IMR-90 (cell line): ENCODE measurements at regions not wholly inside any gene's neighbourhood (a gene's known extent, or its start where the extent isn't known, plus 50 kb on each side); places are given as distances from the start of the nearest gene placed in this dataset.

Experiments
- ATAC-seq: fragments of 200-7000 bp; cut with Tn5 transposase; 2 replicates; pipeline ENCODE4 v1.9.1; 2020; ENCODE audit warnings: low read depth, mild to moderate bottlenecking, moderate library complexity
- BruUV-seq: library from RNA; stranded (reverse); fragments of 400-500 nt; replicated peaks from 2 replicates; lab custom pipeline; 2021; lab: Mats Ljungman, UMichigan
- CTCF ChIA-PET: fragments of 300-600 bp; formaldehyde crosslinking; extraction: SDS; loops from one replicate; lab custom pipeline; 2021; ENCODE audit warnings: antibody characterized with exemption; lab: Yijun Ruan, JAX
- POLR2A ChIA-PET: fragments of 300-600 bp; sonication (Branson Sonifier 250); formaldehyde crosslinking; loops from one replicate; lab custom pipeline; 2022; ENCODE audit warnings: antibody characterized with exemption; ENCODE audit not compliant: unreplicated experiment; lab: Charles Lee
- DNase-seq: peaks from one replicate; pipeline ENCODE4 v3.0.0; 2013
- H2AFZ ChIP-seq: replicated peaks from 2 replicates; pipeline ENCODE3; 2013; ENCODE audit warnings: low read length, mild to moderate bottlenecking; ENCODE audit not compliant: poor library complexity
- H2AK5ac ChIP-seq: 2 replicates; pipeline ENCODE4 v1.6.1; 2013; ENCODE audit warnings: low read depth, low read length, inconsistent platforms
- H2AK9ac ChIP-seq: replicated peaks from 2 replicates; pipeline ENCODE3; 2013; ENCODE audit warnings: mild to moderate bottlenecking, low read depth, low read length, moderate library complexity; ENCODE audit not compliant: poor library complexity
- H2BK120ac ChIP-seq: 2 replicates; pipeline ENCODE4 v1.6.1; 2013; ENCODE audit warnings: low read depth, low read length, inconsistent platforms
- H2BK15ac ChIP-seq: 3 replicates; pipeline ENCODE4 v1.6.1; 2013; ENCODE audit warnings: low read depth, low read length, inconsistent platforms
- H2BK20ac ChIP-seq: 2 replicates; pipeline ENCODE4 v1.6.1; 2013; ENCODE audit warnings: low read depth, mild to moderate bottlenecking, inconsistent platforms, low read length, moderate library complexity
- H2BK5ac ChIP-seq: 2 replicates; pipeline ENCODE4 v1.6.1; 2013; ENCODE audit warnings: mild to moderate bottlenecking, low read depth, low read length, inconsistent platforms; ENCODE audit not compliant: poor library complexity, severe bottlenecking
- H3K14ac ChIP-seq: replicated peaks from 2 replicates; pipeline ENCODE4 v1.6.1; 2013; ENCODE audit warnings: low read depth, low read length, inconsistent platforms
- H3K18ac ChIP-seq: 2 replicates; pipeline ENCODE4 v1.6.1; 2013; ENCODE audit warnings: low read depth, low read length, control low read depth
- H3K23ac ChIP-seq: 2 replicates; pipeline ENCODE4 v1.6.1; 2013; ENCODE audit warnings: low read depth, low read length, inconsistent platforms
- H3K27ac ChIP-seq: 2 replicates; pipeline ENCODE4 v1.5.1; 2013; ENCODE audit warnings: mild to moderate bottlenecking, control low read depth, low read length; ENCODE audit not compliant: insufficient read depth
- H3K27me3 ChIP-seq: 2 replicates; pipeline ENCODE4 v1.6.1; 2013; ENCODE audit warnings: low read length; ENCODE audit not compliant: control insufficient read depth, insufficient read depth
- H3K36me3 ChIP-seq: 2 replicates; pipeline ENCODE4 v1.6.1; 2013; ENCODE audit warnings: low read length, mixed read lengths; ENCODE audit not compliant: control insufficient read depth, insufficient read depth
- H3K4ac ChIP-seq: 2 replicates; pipeline ENCODE4 v1.6.1; 2013; ENCODE audit warnings: low read depth, low read length, inconsistent platforms
- H3K4me1 ChIP-seq: 2 replicates; pipeline ENCODE4 v1.6.1; 2013; ENCODE audit warnings: low read length, mixed read lengths; ENCODE audit not compliant: control insufficient read depth, insufficient read depth
- H3K4me2 ChIP-seq: 2 replicates; pipeline ENCODE4 v1.6.1; 2013; ENCODE audit warnings: low read depth, mild to moderate bottlenecking, control low read depth, low read length, moderate library complexity
- H3K4me3 ChIP-seq: 2 replicates; pipeline ENCODE4 v1.5.1; 2013; ENCODE audit warnings: low read depth, mild to moderate bottlenecking, control low read depth, low read length, moderate library complexity; ENCODE audit not compliant: insufficient read depth
- H3K56ac ChIP-seq: 2 replicates; pipeline ENCODE4 v1.6.1; 2013; ENCODE audit warnings: low read length, inconsistent platforms; ENCODE audit not compliant: insufficient read depth; ENCODE audit errors: extremely low read depth
- H3K79me1 ChIP-seq, 2 experiments: 2 replicates each; pipeline ENCODE4 v1.6.1; 2013; ENCODE audit warnings: low read length in 2 of 2, inconsistent platforms in 1 of 2, low read depth in 1 of 2
- H3K9ac ChIP-seq: 2 replicates; pipeline ENCODE4 v1.6.1; 2013; ENCODE audit warnings: low read depth, low read length, control low read depth
- H3K9me1 ChIP-seq: 2 replicates; pipeline ENCODE4 v1.6.1; 2013; ENCODE audit warnings: low read length, inconsistent platforms; ENCODE audit not compliant: insufficient read depth
- H3K9me3 ChIP-seq: 2 replicates; pipeline ENCODE4 v1.6.1; 2013; ENCODE audit warnings: low read length; ENCODE audit not compliant: control insufficient read depth, insufficient read depth
- H4K20me1 ChIP-seq: 2 replicates; pipeline ENCODE4 v1.6.1; 2013; ENCODE audit warnings: low read length, inconsistent platforms; ENCODE audit not compliant: insufficient read depth
- H4K5ac ChIP-seq: 2 replicates; pipeline ENCODE4 v1.6.1; 2013; ENCODE audit warnings: mild to moderate bottlenecking, low read depth, low read length, control low read depth
- H4K8ac ChIP-seq, 2 experiments: 2 replicates each; pipeline ENCODE4 v1.6.1; 2013; ENCODE audit warnings: low read depth in 2 of 2, low read length in 2 of 2, control low read depth in 1 of 2, inconsistent platforms in 1 of 2
- H4K91ac ChIP-seq: 2 replicates; pipeline ENCODE4 v1.6.1; 2013; ENCODE audit warnings: low read depth, low read length, inconsistent platforms; ENCODE audit not compliant: insufficient read depth
- BHLHE40 ChIP-seq: fragments of 150-350 bp; IDR thresholded peaks from 2 replicates; pipeline ENCODE4 v1.6.1; 2016; ENCODE audit warnings: mild to moderate bottlenecking, low read depth, low read length
- CTCF ChIP-seq: conservative IDR thresholded peaks from 2 replicates; pipeline ENCODE4 v1.5.1; 2012; ENCODE audit warnings: mild to moderate bottlenecking, low read depth, low read length, improper control_type of control experiment
- ELK1 ChIP-seq: fragments of 150-350 bp; IDR thresholded peaks from 2 replicates; pipeline ENCODE4 v1.6.1; 2016; ENCODE audit warnings: low read depth, mild to moderate bottlenecking, low read length, moderate library complexity, borderline replicate concordance
- MAFK ChIP-seq: IDR thresholded peaks from 2 replicates; pipeline ENCODE4 v1.6.1; 2012; ENCODE audit warnings: low read depth, low read length, improper control_type of control experiment
- MAZ ChIP-seq: IDR thresholded peaks from 2 replicates; pipeline ENCODE4 v1.6.1; 2012; ENCODE audit warnings: low read depth, mild to moderate bottlenecking, low read length, improper control_type of control experiment, moderate library complexity, borderline replicate concordance
- RAD21 ChIP-seq: IDR thresholded peaks from 2 replicates; pipeline ENCODE4 v1.6.1; 2012; ENCODE audit warnings: low read length, improper control_type of control experiment
- RCOR1 ChIP-seq: IDR thresholded peaks from 2 replicates; pipeline ENCODE4 v1.6.1; 2012; ENCODE audit warnings: mild to moderate bottlenecking, low read length, improper control_type of control experiment; ENCODE audit not compliant: insufficient replicate concordance
- SMC3 ChIP-seq: fragments of 150-350 bp; IDR thresholded peaks from 2 replicates; pipeline ENCODE4 v1.6.1; 2016; ENCODE audit warnings: low read depth, mild to moderate bottlenecking, antibody characterized with exemption, low read length, moderate library complexity
- WGBS, 2 experiments: methylation state at CpG; one replicate each; pipeline versions ENCODE4 v1.1.5 to v1.1.7; 2013; ENCODE audit warnings: missing lambda C conversion rate in 2 of 2; ENCODE audit not compliant: insufficient read length in 1 of 2; ENCODE audit errors: extremely low coverage in 2 of 2; 5-methylcytosine and 5-hydroxymethylcytosine counted together
- dilution Hi-C: fragments of 300-500 bp; cut with HindIII; formaldehyde crosslinking; loops from one replicate; pipeline ENCODE4 v1.14.3; 2018; ENCODE audit warnings: low sequenced_read_pairs; ENCODE audit not compliant: unreplicated experiment
- in situ Hi-C: fragments of 300-500 bp; cut with MboI; formaldehyde crosslinking; loops from 3 replicates; pipeline ENCODE4 v1.14.3; 2019; ENCODE audit warnings: low sequenced_read_pairs, inconsistent platforms, mixed read lengths
- intact Hi-C: fragments of 100-400 bp; cut with micrococcal nuclease; formaldehyde crosslinking; loops from 2 replicates; pipeline ENCODE4 v1.10.0; 2022

- Histone ChIP-seq H4K5ac (no peak overlapping the region), H4K20me1 (no peaks in the 10 kb centered on the region), H2BK120ac (no peak overlapping the region), H4K8ac (no peak overlapping the region), H2AFZ (peak overlapping the region; percentile 64), H2BK5ac (no peak overlapping the region), H3K4me3 (no peak overlapping the region), H3K79me1 (no peaks in the 10 kb centered on the region), H3K27ac (no peak overlapping the region), H3K23ac (no peak overlapping the region), H3K9me3 (no peaks in the 10 kb centered on the region), H3K4me2 (no peak overlapping the region), H2AK9ac (no peak overlapping the region), H3K4me1 (no peaks in the 10 kb centered on the region), H3K9ac (no peak overlapping the region), H3K14ac (no peak overlapping the region), H3K27me3 (peaks cover 21% of the 10 kb centered on the region), H2AK5ac (no peak overlapping the region), H3K4ac (no peak overlapping the region), H3K36me3 (no peaks in the 10 kb centered on the region), H3K56ac (no peak overlapping the region), H2BK15ac (no peak overlapping the region), H4K91ac (no peak overlapping the region), H3K18ac (no peak overlapping the region), H2BK20ac (no peak overlapping the region), H3K9me1 (no peaks in the 10 kb centered on the region)
- ATAC-seq (peak; percentile 96), DNase-seq (peak; percentile 72)
- TF ChIP-seq CTCF: peak; percentile 78
- TF ChIP-seq BHLHE40: no peak
- peak; percentile 77 for TF ChIP-seq RAD21
- TF ChIP-seq MAFK: no peak
- no peak for TF ChIP-seq RCOR1
- no peak for TF ChIP-seq MAZ
- no peak for TF ChIP-seq ELK1
- peak; percentile 53 for TF ChIP-seq SMC3
- intact Hi-C loops (loop anchor here (1.0 to 2.0 kb wide), 5 partner anchors 149 to 1252 kb away; no protein-coding TSS in a partner anchor), in situ Hi-C loops (loop anchor here (5.0 kb wide), 1 partner anchor 1115 kb away; no protein-coding TSS in a partner anchor), dilution Hi-C loops (no loop called here)
- ChIA-PET POLR2A (no interaction called here), CTCF (no interaction called here)
- no TSS peak for BruUV-seq
- 8% methylated on average over 2 of the region's 10 CpGs; no CpG with 5 or more reads in 1 of the 2 experiments for WGBS, 2 experiments
Measured at GRCh38 chr2:30072250-30072842, 74.5 kb upstream of the YPEL5 start.
